ENCODE measurements at regions not wholly inside any gene's neighbourhood (a gene's known extent, or its start where the extent isn't known, plus 50 kb on each side); places are given as distances from the start of the nearest gene placed in this dataset.

GRCh38 chr17:63142836-63143235 lies 176.8 kb downstream of the TANC2 start:
- Histone ChIP-seq H2AFZ (no peak overlapping the region), H3K9me3 (ENCODE audit: insufficient read depth, low read depth) (no peaks in the 10 kb centered on the region), H3K4me1 (replicated peaks; ENCODE audit: insufficient read depth) (no peaks in the 10 kb centered on the region), H3K36me3 (ENCODE audit: low read depth) (0 out of 2 replicates have a peak, but pooled peaks cover 9% of the 10 kb centered on the region), H3K27ac (no peak overlapping the region), H3K79me2 (ENCODE audit: low read depth) (peaks cover 83% of the 10 kb centered on the region), H4K20me1 (ENCODE audit: insufficient read depth) (peaks cover 66% of the 10 kb centered on the region), H3K9me2 (ENCODE audit: insufficient read depth) (no peaks in the 10 kb centered on the region), H3K4me3 (no peak overlapping the region), H3F3A (ENCODE audit: insufficient read depth, low read depth) (peaks cover 49% of the 10 kb centered on the region), H3K27me3 (ENCODE audit: insufficient read depth, low read depth) (no peaks in the 10 kb centered on the region), H3K4me2 (no peak overlapping the region)
- intact Hi-C loops (cut with micrococcal nuclease; ENCODE audit: unreplicated experiment): no loop called here
- ChIA-PET CTCF (no interaction called here), POLR2A (ENCODE audit: unreplicated experiment) (no interaction called here)
- no TSS peak for BruUV-seq (replicated peaks)
- no peak for DNase-seq
- TF ChIP-seq CTCF (conservative IDR thresholded peaks at IDR 0.05) (no peak), EZH2 (IDR thresholded peaks at IDR 0.05; ENCODE audit: low read depth) (no peak)

- Histone ChIP-seq H2AFZ (no peak overlapping the region), H3K27ac (no peak overlapping the region), H3K79me2 (ENCODE audit: low read depth) (peaks cover 80% of the 10 kb centered on the region), H3K9me2 (ENCODE audit: insufficient read depth) (no peaks in the 10 kb centered on the region), H3K4me3 (no peak overlapping the region), H4K20me1 (ENCODE audit: insufficient read depth) (peaks cover 77% of the 10 kb centered on the region), H3K4me2 (no peak overlapping the region), H3F3A (ENCODE audit: insufficient read depth, low read depth) (peaks cover 17% of the 10 kb centered on the region; the same call in 1 of the 2 replicates), H3K4me1 (replicated peaks; ENCODE audit: insufficient read depth) (no peaks in the 10 kb centered on the region), H3K36me3 (ENCODE audit: low read depth) (0 out of 2 replicates have a peak, but pooled peaks cover 1% of the 10 kb centered on the region), H3K27me3 (ENCODE audit: insufficient read depth, low read depth) (no peaks in the 10 kb centered on the region), H3K9me3 (ENCODE audit: insufficient read depth, low read depth) (no peaks in the 10 kb centered on the region)
- no peak for TF ChIP-seq CTCF (conservative IDR thresholded peaks at IDR 0.05)
- TF ChIP-seq EZH2 (IDR thresholded peaks at IDR 0.05; ENCODE audit: low read depth): no peak
- ChIA-PET POLR2A (ENCODE audit: unreplicated experiment) (no interaction called here), CTCF (no interaction called here)
- intact Hi-C loops (cut with micrococcal nuclease; ENCODE audit: unreplicated experiment): no loop called here
- DNase-seq: no peak
- BruUV-seq (replicated peaks): no TSS peak
Observed at GRCh38 chr17:63150490-63150889, 184.5 kb downstream of the TANC2 start.

- DNase-seq: no peak
- H4K20me1 ChIP-seq (ENCODE audit: insufficient read depth): peaks cover 76% of the 10 kb centered on the region
- H3K27me3 ChIP-seq (ENCODE audit: insufficient read depth, low read depth): no peaks in the 10 kb centered on the region
- ChIA-PET POLR2A (ENCODE audit: unreplicated experiment) (no interaction called here), CTCF (no interaction called here)
- no TSS peak for BruUV-seq (replicated peaks)
- H3K27ac ChIP-seq: no peak overlapping the region
- no peak for TF ChIP-seq EZH2 (IDR thresholded peaks at IDR 0.05; ENCODE audit: low read depth)
- no peak for TF ChIP-seq CTCF (conservative IDR thresholded peaks at IDR 0.05)
- peaks cover 82% of the 10 kb centered on the region for H3K79me2 ChIP-seq (ENCODE audit: low read depth)
- peaks cover 16% of the 10 kb centered on the region; the same call in 1 of the 2 replicates for H3F3A ChIP-seq (ENCODE audit: insufficient read depth, low read depth)
- H3K4me3 ChIP-seq: no peak overlapping the region
- no peak overlapping the region for H3K4me2 ChIP-seq
- H3K36me3 ChIP-seq (ENCODE audit: low read depth): no peaks in the 10 kb centered on the region
- no peaks in the 10 kb centered on the region for H3K9me3 ChIP-seq (ENCODE audit: insufficient read depth, low read depth)
- intact Hi-C loops (cut with micrococcal nuclease; ENCODE audit: unreplicated experiment): no loop called here
- H3K4me1 ChIP-seq (replicated peaks; ENCODE audit: insufficient read depth): no peaks in the 10 kb centered on the region
- H2AFZ ChIP-seq: no peak overlapping the region
- H3K9me2 ChIP-seq (ENCODE audit: insufficient read depth): no peaks in the 10 kb centered on the region
Observed at GRCh38 chr17:63150994-63151464, 185.0 kb downstream of the TANC2 start.
